GM12878 (cell line): ENCODE measurements at regions not wholly inside any gene's neighbourhood (a gene's known extent, or its start where the extent isn't known, plus 50 kb on each side); places are given as distances from the start of the nearest gene placed in this dataset.

Experiments used
- ATAC-seq: fragments of 200-7000 bp; cut with Tn5 transposase; 3 replicates; pipeline ENCODE4 v1.9.1; 2020; ENCODE audit warnings: mild to moderate bottlenecking, moderate library complexity
- BruUV-seq: library from RNA; stranded (reverse); fragments of 400-500 nt; replicated peaks from 2 replicates; lab custom pipeline; 2021; lab: Mats Ljungman, UMichigan
- CTCF ChIA-PET: fragments of 300-600 bp; sonication (Branson Sonifier 250); formaldehyde crosslinking; extraction: SDS; loops from one replicate; lab custom pipeline; 2021; ENCODE audit warnings: inconsistent platforms; lab: Yijun Ruan, JAX
- POLR2A ChIA-PET: fragments of 350-600 bp; formaldehyde crosslinking; extraction: SDS; loops from one replicate; lab custom pipeline; 2021; ENCODE audit warnings: inconsistent platforms; lab: Charles Lee
- RAD21 ChIA-PET: fragments of 300-600 bp; sonication (Branson Sonifier 250); formaldehyde crosslinking; loops from one replicate; lab custom pipeline; 2023; ENCODE audit warnings: antibody characterized with exemption; ENCODE audit not compliant: unreplicated experiment; lab: Charles Lee
- SMC1A ChIA-PET: fragments of 300-600 bp; sonication (Branson Sonifier 250); formaldehyde crosslinking; loops from one replicate; lab custom pipeline; 2023; ENCODE audit not compliant: unreplicated experiment, uncharacterized antibody; lab: Charles Lee
- DNase-seq: peaks from one replicate; pipeline ENCODE4 v3.0.0-alpha.2; 2011; ENCODE audit warnings: low read depth, low spot score
- FAIRE-seq: peaks from 3 replicates; lab custom pipeline; 2011; peaks lifted over from hg19 to GRCh38; lab: Jason Lieb, UNC
- H2AFZ ChIP-seq: 2 replicates; pipeline ENCODE4 v1.6.0; 2011; ENCODE audit warnings: low read depth, low read length, control low read depth; ENCODE audit not compliant: control insufficient read depth
- H3K27ac ChIP-seq: 2 replicates; pipeline ENCODE4 v1.5.1; 2011; ENCODE audit warnings: control low read depth; ENCODE audit not compliant: control insufficient read depth, insufficient read depth
- H3K27me3 ChIP-seq, 2 experiments: replicated peaks in 1 of 2; 2 replicates each; pipeline versions ENCODE4 v1.6.0 to v1.6.1; 2011; ENCODE audit warnings: low read length in 1 of 2; ENCODE audit not compliant: control insufficient read depth in 2 of 2, insufficient read depth in 2 of 2
- H3K36me3 ChIP-seq, 2 experiments: 2 replicates each; pipeline ENCODE4 v1.5.1; 2011; ENCODE audit warnings: low read length in 1 of 2; ENCODE audit not compliant: control insufficient read depth in 2 of 2, insufficient read depth in 2 of 2
- H3K4me1 ChIP-seq: 2 replicates; pipeline ENCODE4 v1.6.1; 2011; ENCODE audit warnings: mild to moderate bottlenecking, low read length, moderate library complexity, mixed read lengths; ENCODE audit not compliant: control insufficient read depth, insufficient read depth
- H3K4me2 ChIP-seq: 2 replicates; pipeline ENCODE4 v1.6.0; 2011; ENCODE audit warnings: control low read depth; ENCODE audit not compliant: control insufficient read depth, insufficient read depth
- H3K4me3 ChIP-seq: fragments of 200-600 bp; sonication (generic); 2 replicates; pipeline ENCODE4 v1.5.1; 2016
- H3K79me2 ChIP-seq: 2 replicates; pipeline ENCODE4 v1.6.0; 2011; ENCODE audit warnings: low read length; ENCODE audit not compliant: control insufficient read depth, insufficient read depth
- H3K9ac ChIP-seq: 2 replicates; pipeline ENCODE4 v1.8.0; 2011; ENCODE audit warnings: low read length, control low read depth, mixed read lengths; ENCODE audit not compliant: control insufficient read depth, insufficient read depth
- H3K9me3 ChIP-seq: replicated peaks from 3 replicates; pipeline ENCODE4 v1.5.1; 2011; ENCODE audit warnings: mild to moderate bottlenecking, low read length; ENCODE audit not compliant: control insufficient read depth, insufficient read depth
- H4K20me1 ChIP-seq: 2 replicates; pipeline ENCODE4 v1.6.0; 2011; ENCODE audit not compliant: control insufficient read depth, insufficient read depth
- BHLHE40 ChIP-seq, 2 experiments: fragments of 450-650 bp in 1 of 2; IDR thresholded peaks; 2 replicates each; pipeline ENCODE4 v1.6.1; 2011 to 2017; ENCODE audit warnings: low read depth in 2 of 2, borderline replicate concordance in 1 of 2, improper control_type of control experiment in 1 of 2, low read length in 1 of 2, mild to moderate bottlenecking in 1 of 2
- ETV6 ChIP-seq, 2 experiments: fragments of 450-650 bp in 1 of 2; IDR thresholded peaks in 1 of 2; conservative IDR thresholded peaks in 1 of 2; 2 replicates each; pipeline ENCODE4 v1.6.1; 2014; ENCODE audit warnings: antibody characterized with exemption in 1 of 2, borderline replicate concordance in 1 of 2, low read depth in 1 of 2, mild to moderate bottlenecking in 1 of 2, moderate library complexity in 1 of 2
- TCF3 ChIP-seq: IDR thresholded peaks from 2 replicates; pipeline ENCODE4 v1.6.1; 2012; ENCODE audit warnings: low read depth, mild to moderate bottlenecking, low read length, borderline replicate concordance; ENCODE audit not compliant: insufficient read depth
- WGBS: methylation state at CpG from one replicate; pipeline ENCODE4 v1.1.6; 2016; ENCODE audit warnings: low lambda C conversion rate; ENCODE audit not compliant: insufficient replicate concordance, insufficient coverage; ENCODE audit errors: missing lambda C conversion rate; 5-methylcytosine and 5-hydroxymethylcytosine counted together
- in situ Hi-C: fragments of 300-500 bp; cut with MboI; formaldehyde crosslinking; loops from 9 replicates; pipeline ENCODE4 v1.14.3; 2018; ENCODE audit warnings: mixed read lengths
- intact Hi-C: fragments of 100-400 bp; cut with micrococcal nuclease; formaldehyde crosslinking; loops from one replicate; pipeline ENCODE4 v1.14.2; 2022; ENCODE audit not compliant: unreplicated experiment
- TF ChIP-seq, protein P1 (sequence below): fragments of 450-650 bp; IDR thresholded peaks from 2 replicates; pipeline ENCODE4 v1.6.1; 2017; ENCODE audit warnings: low read depth, mild to moderate bottlenecking, moderate library complexity
- TF ChIP-seq, protein P2 (sequence below): IDR thresholded peaks from 2 replicates; pipeline ENCODE4 v1.6.1; 2011; ENCODE audit warnings: mild to moderate bottlenecking, low read depth, low read length, moderate library complexity; ENCODE audit not compliant: insufficient replicate concordance

DNA sequence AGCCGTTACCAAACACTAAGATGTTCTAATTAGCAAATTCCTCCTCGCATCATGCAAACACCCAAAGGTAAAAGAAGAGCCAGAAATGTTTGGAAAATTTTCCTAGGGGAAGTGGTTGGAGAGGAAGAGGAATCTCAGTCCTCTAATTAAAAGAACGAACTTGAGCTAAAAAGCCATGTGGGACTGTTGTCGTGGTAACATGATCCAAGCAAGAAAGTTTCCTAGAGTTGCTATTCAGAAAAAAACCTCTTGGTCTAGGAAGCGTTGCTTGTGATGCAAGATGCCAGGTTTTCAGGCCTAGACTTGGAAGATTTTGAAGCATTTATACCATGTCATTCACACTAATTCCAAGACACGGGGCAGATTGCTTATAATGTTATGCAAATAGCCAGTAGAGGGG is 106.8 kb upstream of the DOK5 start:
- POLR2A ChIA-PET, result no interaction called here
- TF ChIP-seq BHLHE40 (IDR thresholded peaks at IDR 0.05; ENCODE audit: borderline replicate concordance in 1 of 2, low read depth in 2 of 2, low read length in 1 of 2) (no peak), ETV6 (conservative IDR thresholded peaks at IDR 0.05 in 1 of 2, IDR thresholded peaks at IDR 0.05 in 1 of 2; ENCODE audit: borderline replicate concordance in 1 of 2, low read depth in 1 of 2) (peak in 1 of 2 experiments; percentile 78; a peak in 1 of 4 replicates), TCF3 (no peak)
- TF ChIP-seq, protein P1, sequence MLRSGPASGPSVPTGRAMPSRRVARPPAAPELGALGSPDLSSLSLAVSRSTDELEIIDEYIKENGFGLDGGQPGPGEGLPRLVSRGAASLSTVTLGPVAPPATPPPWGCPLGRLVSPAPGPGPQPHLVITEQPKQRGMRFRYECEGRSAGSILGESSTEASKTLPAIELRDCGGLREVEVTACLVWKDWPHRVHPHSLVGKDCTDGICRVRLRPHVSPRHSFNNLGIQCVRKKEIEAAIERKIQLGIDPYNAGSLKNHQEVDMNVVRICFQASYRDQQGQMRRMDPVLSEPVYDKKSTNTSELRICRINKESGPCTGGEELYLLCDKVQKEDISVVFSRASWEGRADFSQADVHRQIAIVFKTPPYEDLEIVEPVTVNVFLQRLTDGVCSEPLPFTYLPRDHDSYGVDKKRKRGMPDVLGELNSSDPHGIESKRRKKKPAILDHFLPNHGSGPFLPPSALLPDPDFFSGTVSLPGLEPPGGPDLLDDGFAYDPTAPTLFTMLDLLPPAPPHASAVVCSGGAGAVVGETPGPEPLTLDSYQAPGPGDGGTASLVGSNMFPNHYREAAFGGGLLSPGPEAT, result no peak
- TF ChIP-seq, protein P2, sequence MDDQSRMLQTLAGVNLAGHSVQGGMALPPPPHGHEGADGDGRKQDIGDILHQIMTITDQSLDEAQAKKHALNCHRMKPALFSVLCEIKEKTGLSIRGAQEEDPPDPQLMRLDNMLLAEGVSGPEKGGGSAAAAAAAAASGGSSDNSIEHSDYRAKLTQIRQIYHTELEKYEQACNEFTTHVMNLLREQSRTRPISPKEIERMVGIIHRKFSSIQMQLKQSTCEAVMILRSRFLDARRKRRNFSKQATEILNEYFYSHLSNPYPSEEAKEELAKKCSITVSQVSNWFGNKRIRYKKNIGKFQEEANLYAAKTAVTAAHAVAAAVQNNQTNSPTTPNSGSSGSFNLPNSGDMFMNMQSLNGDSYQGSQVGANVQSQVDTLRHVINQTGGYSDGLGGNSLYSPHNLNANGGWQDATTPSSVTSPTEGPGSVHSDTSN, result no peak
- TF ChIP-seq, all 136 proteins: peak for 1
- H3K36me3 ChIP-seq, result no peaks in the 10 kb centered on the region
- no peak overlapping the region for H3K4me2 ChIP-seq
- no peak for FAIRE-seq
- no peak overlapping the region for H2AFZ ChIP-seq
- no peaks in the 10 kb centered on the region for H3K27me3 ChIP-seq
- RAD21 ChIA-PET, result no interaction called here
- no peaks in the 10 kb centered on the region for H3K9me3 ChIP-seq
- no peak overlapping the region for H3K4me3 ChIP-seq
- intact Hi-C loops, result no loop called here
- ATAC-seq, result no peak
- H3K79me2 ChIP-seq, result no peaks in the 10 kb centered on the region
- H3K4me1 ChIP-seq, result no peaks in the 10 kb centered on the region
- SMC1A ChIA-PET, result no interaction called here
- no peak overlapping the region for H3K27ac ChIP-seq
- DNase-seq, result no peak
- in situ Hi-C loops, result no loop called here
- WGBS, result 25% methylated on average over 6 of the region's 6 CpGs
- H4K20me1 ChIP-seq, result no peaks in the 10 kb centered on the region
- CTCF ChIA-PET, result interaction anchor here (0.8 kb wide), 1 partner anchor 301 kb away, joined by 3 read pairs; no protein-coding TSS in a partner anchor
- no peak overlapping the region for H3K9ac ChIP-seq
- no TSS peak for BruUV-seq
